Ecto neural progenitor cell (in vitro differentiated cells): ENCODE measurements at regions not wholly inside any gene's neighbourhood (a gene's known extent, or its start where the extent isn't known, plus 50 kb on each side); places are given as distances from the start of the nearest gene placed in this dataset.

Experiments used
- DNase-seq: peaks from one replicate; pipeline ENCODE4 v3.0.0-alpha.2; 2018; ENCODE audit warnings: low spot score

- no peak for DNase-seq
These were observed 547.7 kb downstream of the EPM2A start for GRCh38 chr6:145187491-145188206.

- no peak for DNase-seq
These were observed 545.5 kb downstream of the EPM2A start for GRCh38 chr6:145189836-145190235.

- DNase-seq: no peak
These were observed 540.9 kb downstream of the EPM2A start for GRCh38 chr6:145194389-145194788.

- no peak for DNase-seq
These were observed 535.4 kb downstream of the EPM2A start for GRCh38 chr6:145199961-145200360.

- no peak for DNase-seq
These were observed 531.0 kb downstream of the EPM2A start for GRCh38 chr6:145204301-145204700.

- DNase-seq: no peak
These were observed 528.9 kb downstream of the EPM2A start for GRCh38 chr6:145206247-145206907.

- DNase-seq: no peak
These were observed 526.8 kb downstream of the EPM2A start for GRCh38 chr6:145208474-145208873.

- no peak for DNase-seq
These were observed 526.0 kb downstream of the EPM2A start for GRCh38 chr6:145209272-145209671.

GRCh38 chr6:145212813-145213212 lies 522.5 kb downstream of the EPM2A start:
- no peak for DNase-seq

- DNase-seq: no peak
These were observed 521.7 kb downstream of the EPM2A start for GRCh38 chr6:145213614-145214013.

GRCh38 chr6:145214570-145214969 lies 520.8 kb downstream of the EPM2A start:
- no peak for DNase-seq

GRCh38 chr6:145224450-145224849 lies 510.9 kb downstream of the EPM2A start:
- DNase-seq: no peak

- DNase-seq: no peak
These were observed 509.8 kb downstream of the EPM2A start for GRCh38 chr6:145225500-145225899.

GRCh38 chr6:145227593-145227992 lies 507.7 kb downstream of the EPM2A start:
- DNase-seq: no peak

- no peak for DNase-seq
These were observed 506.2 kb downstream of the EPM2A start for GRCh38 chr6:145228962-145229582.

GRCh38 chr6:145233955-145234354 lies 501.4 kb downstream of the EPM2A start:
- DNase-seq: no peak

GRCh38 chr6:145235207-145235606 lies 500.1 kb downstream of the EPM2A start:
- no peak for DNase-seq

GRCh38 chr6:145238787-145239186 lies 496.5 kb downstream of the EPM2A start:
- DNase-seq: no peak

- DNase-seq: no peak
These were observed 494.3 kb downstream of the EPM2A start for GRCh38 chr6:145241039-145241438.

- no peak for DNase-seq
These were observed 493.6 kb downstream of the EPM2A start for GRCh38 chr6:145241721-145242120.

- DNase-seq: no peak
These were observed 490.8 kb downstream of the EPM2A start for GRCh38 chr6:145244349-145245100.

GRCh38 chr6:145245119-145245518 lies 490.2 kb downstream of the EPM2A start:
- DNase-seq: no peak
